K562 (cell line): ENCODE measurements at regions not wholly inside any gene's neighbourhood (a gene's known extent, or its start where the extent isn't known, plus 50 kb on each side); places are given as distances from the start of the nearest gene placed in this dataset.

Experiments
- ARID1B ChIP-seq: fragments of 450-650 bp; IDR thresholded peaks from 2 replicates; pipeline ENCODE4 v1.6.1; 2016; ENCODE audit warnings: antibody characterized with exemption, mild to moderate bottlenecking, inconsistent platforms
- CBFB ChIP-seq: sonication (generic); formaldehyde crosslinking; IDR thresholded peaks from 2 replicates; pipeline ENCODE4 v1.4.0; 2020; ENCODE audit warnings: mild to moderate bottlenecking, missing genetic modification reagents
- CEBPB ChIP-seq: fragments of 450-650 bp; IDR thresholded peaks from 2 replicates; pipeline ENCODE4 v1.6.1; 2016; ENCODE audit warnings: missing genetic modification characterization, missing compliant biosample characterization
- ELF4 ChIP-seq: fragments of 450-650 bp; formaldehyde crosslinking; IDR thresholded peaks from 2 replicates; pipeline ENCODE4 v1.4.0; 2022; ENCODE audit warnings: missing genetic modification characterization
- GATA2 ChIP-seq: sonication (generic); formaldehyde crosslinking; IDR thresholded peaks from 2 replicates; pipeline ENCODE4 v1.4.0; 2020; ENCODE audit warnings: mild to moderate bottlenecking, missing genetic modification reagents
- HDAC2 ChIP-seq: fragments of 450-650 bp; IDR thresholded peaks from 2 replicates; pipeline ENCODE4 v1.6.1; 2016; ENCODE audit warnings: mild to moderate bottlenecking
- PTBP1 ChIP-seq: fragments of 200-400 bp; formaldehyde crosslinking; IDR thresholded peaks from 2 replicates; pipeline ENCODE4 v1.6.1; 2017; ENCODE audit warnings: low read depth, low read length
- RHOXF2B ChIP-seq: fragments of 250-450 bp; sonication (Bioruptor Pico); conservative IDR thresholded peaks from 2 replicates; pipeline ENCODE4 v1.5.1; 2021
- TCF3 ChIP-seq: sonication (generic); formaldehyde crosslinking; IDR thresholded peaks from 2 replicates; pipeline ENCODE4 v1.4.0; 2020; ENCODE audit warnings: mild to moderate bottlenecking, missing genetic modification reagents
- ZC3H4 ChIP-seq: sonication (generic); formaldehyde crosslinking; IDR thresholded peaks from 2 replicates; pipeline ENCODE4 v1.9.0; 2021; ENCODE audit warnings: missing genetic modification reagents, borderline replicate concordance
- ZFP36 ChIP-seq: fragments of 150-350 bp; IDR thresholded peaks from 2 replicates; pipeline ENCODE4 v1.6.1; 2018; ENCODE audit warnings: low read length, low read depth; ENCODE audit not compliant: partially characterized antibody
- ZNF3 ChIP-seq: fragments of 250-450 bp; sonication (Bioruptor Pico); IDR thresholded peaks from 2 replicates; pipeline ENCODE4 v1.5.0; 2021; ENCODE audit warnings: mild to moderate bottlenecking, moderate library complexity
- TF ChIP-seq, protein P1 (sequence below), 2 experiments: fragments of 250-450 bp in 1 of 2; fragments of 450-650 bp in 1 of 2; sonication (Bioruptor Pico) in 1 of 2; IDR thresholded peaks; 2 replicates each; pipeline versions ENCODE4 v1.6.1 to v1.8.0; 2016 to 2021; ENCODE audit warnings: mild to moderate bottlenecking in 2 of 2, moderate library complexity in 2 of 2, missing compliant biosample characterization in 1 of 2, missing genetic modification characterization in 1 of 2
- TF ChIP-seq, protein P2 (sequence below): fragments of 200-800 bp; sonication (Bioruptor generic); IDR thresholded peaks from 2 replicates; pipeline ENCODE4 v1.6.1; 2017; ENCODE audit warnings: missing genetic modification characterization, missing compliant biosample characterization
- TF ChIP-seq, protein P3 (sequence below): sonication (generic); formaldehyde crosslinking; IDR thresholded peaks from 2 replicates; pipeline ENCODE4 v1.9.0; 2022; ENCODE audit warnings: mild to moderate bottlenecking, missing genetic modification reagents
- TF ChIP-seq, protein P4 (sequence below): fragments of 250-450 bp; sonication (Bioruptor Pico); IDR thresholded peaks from 2 replicates; pipeline ENCODE4 v1.4.0; 2020
- TF ChIP-seq, protein P5 (sequence below): sonication (generic); formaldehyde crosslinking; IDR thresholded peaks from 2 replicates; pipeline ENCODE4 v1.8.1; 2022; ENCODE audit warnings: missing genetic modification reagents

DNA sequence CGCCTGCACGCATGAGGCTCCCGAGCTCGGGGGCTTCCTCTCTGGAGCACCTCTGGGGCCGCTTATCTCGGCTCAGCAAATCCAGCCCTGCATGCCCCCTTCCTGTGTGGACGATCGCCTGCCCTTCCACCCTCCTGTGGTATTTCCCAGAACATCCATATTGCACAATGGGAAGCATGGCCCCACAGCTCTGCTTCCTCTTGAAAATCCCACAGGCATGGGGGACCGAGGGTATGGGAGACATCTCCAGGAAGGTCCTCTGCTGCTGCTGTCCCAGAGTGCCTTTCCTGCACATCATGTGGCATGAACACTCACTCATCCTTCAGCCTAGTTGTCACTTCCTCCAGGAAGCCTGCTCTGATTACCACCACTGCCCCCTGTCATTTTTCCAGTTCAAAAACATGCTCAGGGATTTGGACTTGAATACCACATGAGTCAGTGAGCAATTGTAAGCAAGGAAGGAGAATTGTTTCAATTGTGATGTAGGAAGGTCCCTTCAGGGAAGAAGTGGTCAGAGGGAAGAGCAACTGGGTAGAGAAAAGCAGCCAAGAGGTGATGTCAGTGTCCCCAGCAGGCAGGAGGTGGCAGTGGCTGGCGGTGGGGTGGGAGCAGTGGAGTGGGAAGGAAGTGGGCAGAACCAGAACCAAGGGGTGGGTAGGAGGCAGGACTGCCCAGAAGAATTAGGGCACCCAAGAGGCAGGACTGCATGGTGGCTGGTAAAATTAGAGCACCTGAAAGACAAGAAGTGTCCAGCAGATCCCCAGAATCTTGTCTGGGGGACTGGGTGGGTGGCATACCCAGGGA lies 67.5 kb upstream of the ZMIZ1 start (continued):
- TF ChIP-seq, protein P1, sequence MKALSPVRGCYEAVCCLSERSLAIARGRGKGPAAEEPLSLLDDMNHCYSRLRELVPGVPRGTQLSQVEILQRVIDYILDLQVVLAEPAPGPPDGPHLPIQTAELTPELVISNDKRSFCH (CRISPR knock-in tag; IDR thresholded peaks at IDR 0.05) = no peak
- TF ChIP-seq, protein P1 (tag; IDR thresholded peaks at IDR 0.05) = 0 out of 2 replicates have a peak, but pooled peaks have one; percentile 34
- TF ChIP-seq, protein P2, sequence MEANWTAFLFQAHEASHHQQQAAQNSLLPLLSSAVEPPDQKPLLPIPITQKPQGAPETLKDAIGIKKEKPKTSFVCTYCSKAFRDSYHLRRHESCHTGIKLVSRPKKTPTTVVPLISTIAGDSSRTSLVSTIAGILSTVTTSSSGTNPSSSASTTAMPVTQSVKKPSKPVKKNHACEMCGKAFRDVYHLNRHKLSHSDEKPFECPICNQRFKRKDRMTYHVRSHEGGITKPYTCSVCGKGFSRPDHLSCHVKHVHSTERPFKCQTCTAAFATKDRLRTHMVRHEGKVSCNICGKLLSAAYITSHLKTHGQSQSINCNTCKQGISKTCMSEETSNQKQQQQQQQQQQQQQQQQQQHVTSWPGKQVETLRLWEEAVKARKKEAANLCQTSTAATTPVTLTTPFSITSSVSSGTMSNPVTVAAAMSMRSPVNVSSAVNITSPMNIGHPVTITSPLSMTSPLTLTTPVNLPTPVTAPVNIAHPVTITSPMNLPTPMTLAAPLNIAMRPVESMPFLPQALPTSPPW (CRISPR knock-in tag) = 0 out of 2 replicates have a peak, but pooled peaks have one; percentile 0
- peak; percentile 99 for TF ChIP-seq ZFP36
- TF ChIP-seq, protein P3, sequence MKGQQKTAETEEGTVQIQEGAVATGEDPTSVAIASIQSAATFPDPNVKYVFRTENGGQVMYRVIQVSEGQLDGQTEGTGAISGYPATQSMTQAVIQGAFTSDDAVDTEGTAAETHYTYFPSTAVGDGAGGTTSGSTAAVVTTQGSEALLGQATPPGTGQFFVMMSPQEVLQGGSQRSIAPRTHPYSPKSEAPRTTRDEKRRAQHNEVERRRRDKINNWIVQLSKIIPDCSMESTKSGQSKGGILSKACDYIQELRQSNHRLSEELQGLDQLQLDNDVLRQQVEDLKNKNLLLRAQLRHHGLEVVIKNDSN (CRISPR knock-in tag) = 0 out of 2 replicates have a peak, but pooled peaks have one; percentile 9
- 0 out of 2 replicates have a peak, but pooled peaks have one; percentile 14 for TF ChIP-seq GATA2 (CRISPR knock-in tag)
- TF ChIP-seq ELF4 = no peak
- TF ChIP-seq CBFB = 0 out of 2 replicates have a peak, but pooled peaks have one; percentile 22
- TF ChIP-seq, protein P4, sequence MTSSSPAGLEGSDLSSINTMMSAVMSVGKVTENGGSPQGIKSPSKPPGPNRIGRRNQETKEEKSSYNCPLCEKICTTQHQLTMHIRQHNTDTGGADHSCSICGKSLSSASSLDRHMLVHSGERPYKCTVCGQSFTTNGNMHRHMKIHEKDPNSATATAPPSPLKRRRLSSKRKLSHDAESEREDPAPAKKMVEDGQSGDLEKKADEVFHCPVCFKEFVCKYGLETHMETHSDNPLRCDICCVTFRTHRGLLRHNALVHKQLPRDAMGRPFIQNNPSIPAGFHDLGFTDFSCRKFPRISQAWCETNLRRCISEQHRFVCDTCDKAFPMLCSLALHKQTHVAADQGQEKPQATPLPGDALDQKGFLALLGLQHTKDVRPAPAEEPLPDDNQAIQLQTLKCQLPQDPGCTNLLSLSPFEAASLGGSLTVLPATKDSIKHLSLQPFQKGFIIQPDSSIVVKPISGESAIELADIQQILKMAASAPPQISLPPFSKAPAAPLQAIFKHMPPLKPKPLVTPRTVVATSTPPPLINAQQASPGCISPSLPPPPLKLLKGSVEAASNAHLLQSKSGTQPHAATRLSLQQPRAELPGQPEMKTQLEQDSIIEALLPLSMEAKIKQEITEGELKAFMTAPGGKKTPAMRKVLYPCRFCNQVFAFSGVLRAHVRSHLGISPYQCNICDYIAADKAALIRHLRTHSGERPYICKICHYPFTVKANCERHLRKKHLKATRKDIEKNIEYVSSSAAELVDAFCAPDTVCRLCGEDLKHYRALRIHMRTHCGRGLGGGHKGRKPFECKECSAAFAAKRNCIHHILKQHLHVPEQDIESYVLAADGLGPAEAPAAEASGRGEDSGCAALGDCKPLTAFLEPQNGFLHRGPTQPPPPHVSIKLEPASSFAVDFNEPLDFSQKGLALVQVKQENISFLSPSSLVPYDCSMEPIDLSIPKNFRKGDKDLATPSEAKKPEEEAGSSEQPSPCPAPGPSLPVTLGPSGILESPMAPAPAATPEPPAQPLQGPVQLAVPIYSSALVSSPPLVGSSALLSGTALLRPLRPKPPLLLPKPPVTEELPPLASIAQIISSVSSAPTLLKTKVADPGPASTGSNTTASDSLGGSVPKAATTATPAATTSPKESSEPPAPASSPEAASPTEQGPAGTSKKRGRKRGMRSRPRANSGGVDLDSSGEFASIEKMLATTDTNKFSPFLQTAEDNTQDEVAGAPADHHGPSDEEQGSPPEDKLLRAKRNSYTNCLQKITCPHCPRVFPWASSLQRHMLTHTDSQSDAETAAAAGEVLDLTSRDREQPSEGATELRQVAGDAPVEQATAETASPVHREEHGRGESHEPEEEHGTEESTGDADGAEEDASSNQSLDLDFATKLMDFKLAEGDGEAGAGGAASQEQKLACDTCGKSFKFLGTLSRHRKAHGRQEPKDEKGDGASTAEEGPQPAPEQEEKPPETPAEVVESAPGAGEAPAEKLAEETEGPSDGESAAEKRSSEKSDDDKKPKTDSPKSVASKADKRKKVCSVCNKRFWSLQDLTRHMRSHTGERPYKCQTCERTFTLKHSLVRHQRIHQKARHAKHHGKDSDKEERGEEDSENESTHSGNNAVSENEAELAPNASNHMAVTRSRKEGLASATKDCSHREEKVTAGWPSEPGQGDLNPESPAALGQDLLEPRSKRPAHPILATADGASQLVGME = 0 out of 2 replicates have a peak, but pooled peaks have one; percentile 40
- peak; percentile 67; the same call in 1 of the 2 replicates for TF ChIP-seq ZNF3 (CRISPR knock-in tag)
- 0 out of 2 replicates have a peak, but pooled peaks have one; percentile 36 for TF ChIP-seq HDAC2
- no peak for TF ChIP-seq ZC3H4 (CRISPR knock-in tag)
- peak; percentile 55; the same call in 1 of the 2 replicates for TF ChIP-seq PTBP1
- TF ChIP-seq ARID1B = peak; percentile 32; the same call in 1 of the 2 replicates
- TF ChIP-seq TCF3 (CRISPR knock-in tag) = peak; percentile 84
- no peak for TF ChIP-seq RHOXF2B (CRISPR knock-in tag)
- TF ChIP-seq, protein P5, sequence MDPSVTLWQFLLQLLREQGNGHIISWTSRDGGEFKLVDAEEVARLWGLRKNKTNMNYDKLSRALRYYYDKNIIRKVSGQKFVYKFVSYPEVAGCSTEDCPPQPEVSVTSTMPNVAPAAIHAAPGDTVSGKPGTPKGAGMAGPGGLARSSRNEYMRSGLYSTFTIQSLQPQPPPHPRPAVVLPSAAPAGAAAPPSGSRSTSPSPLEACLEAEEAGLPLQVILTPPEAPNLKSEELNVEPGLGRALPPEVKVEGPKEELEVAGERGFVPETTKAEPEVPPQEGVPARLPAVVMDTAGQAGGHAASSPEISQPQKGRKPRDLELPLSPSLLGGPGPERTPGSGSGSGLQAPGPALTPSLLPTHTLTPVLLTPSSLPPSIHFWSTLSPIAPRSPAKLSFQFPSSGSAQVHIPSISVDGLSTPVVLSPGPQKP (CRISPR knock-in tag) = no peak
- TF ChIP-seq CEBPB (tag) = peak; percentile 90
